PFSK-1 (cell line): ENCODE measurements at regions not wholly inside any gene's neighbourhood (a gene's known extent, or its start where the extent isn't known, plus 50 kb on each side); places are given as distances from the start of the nearest gene placed in this dataset.

Source experiments
- FOXP2 ChIP-seq: optimal IDR thresholded peaks from 2 replicates; pipeline ENCODE3; 2011; ENCODE audit warnings: borderline replicate concordance, control low read depth, inconsistent platforms; ENCODE audit not compliant: insufficient read depth; ENCODE audit errors: extremely low read length, extremely low read depth
- POLR2AphosphoS5 ChIP-seq: IDR thresholded peaks from 2 replicates; pipeline ENCODE4 v1.6.1; 2012; ENCODE audit warnings: low read depth, mild to moderate bottlenecking, control low read depth, low read length, moderate library complexity
- SIN3A ChIP-seq: IDR thresholded peaks from 2 replicates; pipeline ENCODE4 v1.6.1; 2012; ENCODE audit warnings: mild to moderate bottlenecking, low read length, moderate library complexity, borderline replicate concordance; ENCODE audit not compliant: insufficient read depth
- TAF1 ChIP-seq: IDR thresholded peaks from 2 replicates; pipeline ENCODE4 v1.6.1; 2012; ENCODE audit warnings: low read length, control low read depth, borderline replicate concordance; ENCODE audit not compliant: insufficient read depth
- TF ChIP-seq, protein P1 (sequence below), 2 experiments: IDR thresholded peaks; 2 replicates each; pipeline versions ENCODE4 v1.6.1 to v1.8.0; 2011 to 2012; ENCODE audit warnings: low read depth in 2 of 2, low read length in 2 of 2, control low read depth in 1 of 2, inconsistent platforms in 1 of 2, mild to moderate bottlenecking in 1 of 2, moderate library complexity in 1 of 2; ENCODE audit not compliant: insufficient read depth in 1 of 2

DNA sequence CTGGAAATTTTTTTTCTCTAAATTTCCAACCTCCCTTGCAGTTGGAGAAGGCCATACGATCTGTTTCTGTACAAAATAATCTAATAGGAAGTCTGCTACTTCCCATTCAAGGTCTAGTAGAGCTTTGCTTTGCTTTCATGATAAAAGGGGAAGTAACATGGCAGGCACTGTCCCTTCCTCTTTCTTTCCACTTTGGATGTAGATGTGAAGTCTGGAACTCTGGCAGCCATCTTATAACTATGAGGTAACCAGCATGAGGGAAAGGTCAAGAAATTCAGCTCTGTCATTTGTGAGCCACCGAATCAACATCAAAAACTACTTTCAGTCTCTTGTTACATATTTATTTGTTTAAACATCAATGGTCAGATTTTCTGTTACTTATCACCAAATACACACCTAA is 156.3 kb downstream of the MTHFS start:
- TF ChIP-seq POLR2AphosphoS5 (no peak), SIN3A (no peak), TAF1 (no peak), FOXP2 (no peak)
- TF ChIP-seq, protein P1, sequence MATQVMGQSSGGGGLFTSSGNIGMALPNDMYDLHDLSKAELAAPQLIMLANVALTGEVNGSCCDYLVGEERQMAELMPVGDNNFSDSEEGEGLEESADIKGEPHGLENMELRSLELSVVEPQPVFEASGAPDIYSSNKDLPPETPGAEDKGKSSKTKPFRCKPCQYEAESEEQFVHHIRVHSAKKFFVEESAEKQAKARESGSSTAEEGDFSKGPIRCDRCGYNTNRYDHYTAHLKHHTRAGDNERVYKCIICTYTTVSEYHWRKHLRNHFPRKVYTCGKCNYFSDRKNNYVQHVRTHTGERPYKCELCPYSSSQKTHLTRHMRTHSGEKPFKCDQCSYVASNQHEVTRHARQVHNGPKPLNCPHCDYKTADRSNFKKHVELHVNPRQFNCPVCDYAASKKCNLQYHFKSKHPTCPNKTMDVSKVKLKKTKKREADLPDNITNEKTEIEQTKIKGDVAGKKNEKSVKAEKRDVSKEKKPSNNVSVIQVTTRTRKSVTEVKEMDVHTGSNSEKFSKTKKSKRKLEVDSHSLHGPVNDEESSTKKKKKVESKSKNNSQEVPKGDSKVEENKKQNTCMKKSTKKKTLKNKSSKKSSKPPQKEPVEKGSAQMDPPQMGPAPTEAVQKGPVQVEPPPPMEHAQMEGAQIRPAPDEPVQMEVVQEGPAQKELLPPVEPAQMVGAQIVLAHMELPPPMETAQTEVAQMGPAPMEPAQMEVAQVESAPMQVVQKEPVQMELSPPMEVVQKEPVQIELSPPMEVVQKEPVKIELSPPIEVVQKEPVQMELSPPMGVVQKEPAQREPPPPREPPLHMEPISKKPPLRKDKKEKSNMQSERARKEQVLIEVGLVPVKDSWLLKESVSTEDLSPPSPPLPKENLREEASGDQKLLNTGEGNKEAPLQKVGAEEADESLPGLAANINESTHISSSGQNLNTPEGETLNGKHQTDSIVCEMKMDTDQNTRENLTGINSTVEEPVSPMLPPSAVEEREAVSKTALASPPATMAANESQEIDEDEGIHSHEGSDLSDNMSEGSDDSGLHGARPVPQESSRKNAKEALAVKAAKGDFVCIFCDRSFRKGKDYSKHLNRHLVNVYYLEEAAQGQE (IDR thresholded peaks at IDR 0.05; ENCODE audit: insufficient read depth in 1 of 2, low read depth in 2 of 2, low read length in 2 of 2): no peak
